SK-N-SH (cell line): ENCODE measurements at regions not wholly inside any gene's neighbourhood (a gene's known extent, or its start where the extent isn't known, plus 50 kb on each side); places are given as distances from the start of the nearest gene placed in this dataset.

Source experiments
- CTCF ChIA-PET: fragments of 300-600, 350-600 bp; formaldehyde crosslinking; extraction: SDS; loops from one replicate; lab custom pipeline; 2021; lab: Yijun Ruan, JAX
- POLR2A ChIA-PET: fragments of 350-600 bp; sonication (Branson Sonifier 250); formaldehyde crosslinking; extraction: SDS; loops from one replicate; lab custom pipeline; 2020; ENCODE audit warnings: antibody characterized with exemption, inconsistent platforms; lab: Yijun Ruan, JAX
- DNase-seq: peaks from one replicate; pipeline ENCODE4 v3.0.0; 2012
- H2AFZ ChIP-seq: fragments of 200-600 bp; sonication (generic); 2 replicates; pipeline ENCODE4 v1.8.1; 2016; ENCODE audit warnings: antibody characterized with exemption, mild to moderate bottlenecking, low read depth
- H3F3A ChIP-seq: fragments of 200-600 bp; sonication (generic); replicated peaks from 2 replicates; pipeline ENCODE3; 2016; ENCODE audit warnings: antibody characterized with exemption, mild to moderate bottlenecking; ENCODE audit not compliant: insufficient read depth
- H3K27ac ChIP-seq, 2 experiments: fragments of 200-500 bp in 1 of 2; fragments of 200-600 bp in 1 of 2; sonication (Bioruptor generic) in 1 of 2; sonication (generic), shearing (Covaris generic) in 1 of 2; 2 replicates each; pipeline versions ENCODE4 v1.5.1 to v1.6.1; 2014 to 2016; ENCODE audit warnings: low read depth in 2 of 2, inconsistent platforms in 1 of 2, low read length in 1 of 2, mild to moderate bottlenecking in 1 of 2, mixed read lengths in 1 of 2
- H3K27me3 ChIP-seq: fragments of 200-600 bp; sonication (generic), shearing (Covaris generic); 2 replicates; pipeline ENCODE4 v1.6.1; 2016; ENCODE audit warnings: mixed run types; ENCODE audit not compliant: insufficient read depth
- H3K36me3 ChIP-seq, 2 experiments: fragments of 200-500 bp in 1 of 2; fragments of 200-600 bp in 1 of 2; sonication (Bioruptor generic) in 1 of 2; sonication (generic) in 1 of 2; replicated peaks in 1 of 2; 2 replicates each; pipeline versions ENCODE3 to v1.5.1; 2014 to 2016; ENCODE audit warnings: low read length in 1 of 2, mild to moderate bottlenecking in 1 of 2; ENCODE audit not compliant: insufficient read depth in 2 of 2, control insufficient read depth in 1 of 2
- H3K4me1 ChIP-seq, 2 experiments: fragments of 200-500 bp in 1 of 2; fragments of 200-600 bp in 1 of 2; sonication (Bioruptor generic) in 1 of 2; sonication (generic), shearing (Covaris generic) in 1 of 2; 2 replicates each; pipeline versions ENCODE4 v1.5.1 to v1.6.1; 2014 to 2016; ENCODE audit warnings: low read depth in 1 of 2, low read length in 1 of 2, mixed run types in 1 of 2; ENCODE audit not compliant: insufficient read depth in 2 of 2, control insufficient read depth in 1 of 2
- H3K4me2 ChIP-seq: fragments of 200-600 bp; sonication (generic), shearing (Covaris generic); 2 replicates; pipeline ENCODE4 v1.6.1; 2017; ENCODE audit warnings: mixed run types
- H3K4me3 ChIP-seq, 2 experiments: fragments of 200-500 bp in 1 of 2; fragments of 200-600 bp in 1 of 2; sonication (Bioruptor generic) in 1 of 2; sonication (generic), shearing (Covaris generic) in 1 of 2; 2 replicates each; pipeline versions ENCODE4 v1.5.1 to v1.8.1; 2014 to 2016; ENCODE audit warnings: low read depth in 2 of 2, inconsistent platforms in 1 of 2, low read length in 1 of 2, mild to moderate bottlenecking in 1 of 2, mixed read lengths in 1 of 2, moderate library complexity in 1 of 2
- H3K79me2 ChIP-seq: fragments of 200-600 bp; sonication (generic); 2 replicates; pipeline ENCODE4 v1.8.1; 2017; ENCODE audit warnings: mild to moderate bottlenecking; ENCODE audit not compliant: insufficient read depth
- H3K9ac ChIP-seq: fragments of 200-600 bp; sonication (generic); 2 replicates; pipeline ENCODE4 v1.6.1; 2017; ENCODE audit warnings: mixed run types
- H3K9me2 ChIP-seq: fragments of 200-600 bp; sonication (generic); 2 replicates; pipeline ENCODE4 v1.6.1; 2017; ENCODE audit warnings: mixed run types
- H3K9me3 ChIP-seq: fragments of 200-600 bp; sonication (generic); 2 replicates; pipeline ENCODE4 v1.6.1; 2017; ENCODE audit warnings: mixed run types, mild to moderate bottlenecking, moderate library complexity
- H4K20me1 ChIP-seq: fragments of 200-600 bp; sonication (generic); 2 replicates; pipeline ENCODE4 v1.6.1; 2017; ENCODE audit warnings: mild to moderate bottlenecking, mixed run types; ENCODE audit not compliant: insufficient read depth
- ELF1 ChIP-seq: IDR thresholded peaks from 2 replicates; pipeline ENCODE4 v1.4.0; 2012
- EP300 ChIP-seq, 2 experiments: IDR thresholded peaks; 2 replicates each; pipeline versions ENCODE4 v1.4.0 to v1.6.1; 2012; ENCODE audit warnings: borderline replicate concordance in 1 of 2, low read depth in 1 of 2, low read length in 1 of 2
- EZH2phosphoT487 ChIP-seq: fragments of 200-600 bp; sonication (generic); IDR thresholded peaks from 2 replicates; pipeline ENCODE4 v1.6.1; 2017; ENCODE audit warnings: low read depth, mixed run types, mild to moderate bottlenecking, antibody characterized with exemption, moderate library complexity, borderline replicate concordance
- FOSL2 ChIP-seq: IDR thresholded peaks from 2 replicates; pipeline ENCODE4 v1.4.0; 2012; ENCODE audit warnings: low read depth, mild to moderate bottlenecking, moderate library complexity, borderline replicate concordance
- FOXJ3 ChIP-seq: sonication (generic); formaldehyde crosslinking; IDR thresholded peaks from 2 replicates; pipeline ENCODE4 v1.5.1; 2020; ENCODE audit warnings: mild to moderate bottlenecking, missing genetic modification reagents
- GATA2 ChIP-seq: sonication (generic); formaldehyde crosslinking; IDR thresholded peaks from 2 replicates; pipeline ENCODE4 v1.5.0; 2020; ENCODE audit warnings: mild to moderate bottlenecking, missing genetic modification reagents
- JUND ChIP-seq: IDR thresholded peaks from 2 replicates; pipeline ENCODE4 v1.4.0; 2012
- NRF1 ChIP-seq: IDR thresholded peaks from 2 replicates; pipeline ENCODE4 v1.6.1; 2012; ENCODE audit warnings: low read depth, mild to moderate bottlenecking, low read length
- RAD21 ChIP-seq: IDR thresholded peaks from 2 replicates; pipeline ENCODE4 v1.6.1; 2012; ENCODE audit warnings: mild to moderate bottlenecking, low read length
- REST ChIP-seq: IDR thresholded peaks from 2 replicates; pipeline ENCODE4 v1.6.1; 2012; ENCODE audit warnings: mild to moderate bottlenecking, low read depth, low read length, moderate library complexity
- RFX5 ChIP-seq: IDR thresholded peaks from 2 replicates; pipeline ENCODE4 v1.6.1; 2012; ENCODE audit warnings: mild to moderate bottlenecking, improper control_type of control experiment, low read length
- RXRA ChIP-seq: IDR thresholded peaks from 2 replicates; pipeline ENCODE4 v1.4.0; 2012; ENCODE audit warnings: low read depth, mild to moderate bottlenecking, borderline replicate concordance
- SMC3 ChIP-seq: IDR thresholded peaks from 2 replicates; pipeline ENCODE4 v1.6.1; 2012; ENCODE audit warnings: low read depth, low read length, improper control_type of control experiment
- TCF12 ChIP-seq: IDR thresholded peaks from 2 replicates; pipeline ENCODE4 v1.4.0; 2012
- TEAD4 ChIP-seq: IDR thresholded peaks from 2 replicates; pipeline ENCODE4 v1.4.0; 2012; ENCODE audit warnings: mild to moderate bottlenecking, borderline replicate concordance; ENCODE audit not compliant: insufficient read depth
- USF1 ChIP-seq: IDR thresholded peaks from 2 replicates; pipeline ENCODE4 v1.4.0; 2012; ENCODE audit warnings: low read depth, borderline replicate concordance
- ZBTB33 ChIP-seq: IDR thresholded peaks from 2 replicates; pipeline ENCODE4 v1.4.0; 2012; ENCODE audit warnings: low read depth, borderline replicate concordance
- WGBS: methylation state at CpG from one replicate; pipeline ENCODE4 v1.1.6; 2017; ENCODE audit warnings: low lambda C conversion rate; 5-methylcytosine and 5-hydroxymethylcytosine counted together
- TF ChIP-seq, protein P1 (sequence below): fragments of 150-350 bp; IDR thresholded peaks from 2 replicates; pipeline ENCODE4 v1.6.1; 2016; ENCODE audit warnings: mild to moderate bottlenecking, low read depth, low read length
- TF ChIP-seq, protein P2 (sequence below): IDR thresholded peaks from 2 replicates; pipeline ENCODE4 v1.4.0; 2012; ENCODE audit warnings: low read depth

GRCh38 chr1:104906141-104906540 lies 1156.4 kb downstream of the AMY1C start:
- Histone ChIP-seq H3K79me2 (no peaks in the 10 kb centered on the region), H3F3A (no peaks in the 10 kb centered on the region), H3K27me3 (no peaks in the 10 kb centered on the region), H3K9ac (no peak overlapping the region), H4K20me1 (no peaks in the 10 kb centered on the region), H3K4me2 (no peak overlapping the region), H3K4me1 (no peaks in the 10 kb centered on the region), H2AFZ (no peak overlapping the region), H3K36me3 (no peaks in the 10 kb centered on the region), H3K9me3 (no peaks in the 10 kb centered on the region; the same call in 1 of the 2 replicates), H3K27ac (no peak overlapping the region), H3K4me3 (no peak overlapping the region), H3K9me2 (no peaks in the 10 kb centered on the region)
- TF ChIP-seq, protein P1, sequence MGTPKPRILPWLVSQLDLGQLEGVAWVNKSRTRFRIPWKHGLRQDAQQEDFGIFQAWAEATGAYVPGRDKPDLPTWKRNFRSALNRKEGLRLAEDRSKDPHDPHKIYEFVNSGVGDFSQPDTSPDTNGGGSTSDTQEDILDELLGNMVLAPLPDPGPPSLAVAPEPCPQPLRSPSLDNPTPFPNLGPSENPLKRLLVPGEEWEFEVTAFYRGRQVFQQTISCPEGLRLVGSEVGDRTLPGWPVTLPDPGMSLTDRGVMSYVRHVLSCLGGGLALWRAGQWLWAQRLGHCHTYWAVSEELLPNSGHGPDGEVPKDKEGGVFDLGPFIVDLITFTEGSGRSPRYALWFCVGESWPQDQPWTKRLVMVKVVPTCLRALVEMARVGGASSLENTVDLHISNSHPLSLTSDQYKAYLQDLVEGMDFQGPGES = no peak
- TF ChIP-seq NRF1 (no peak), REST (no peak), ELF1 (no peak), RFX5 (no peak), GATA2 (no peak), RXRA (no peak), FOXJ3 (CRISPR knock-in tag) (no peak), RAD21 (no peak), SMC3 (no peak), TCF12 (no peak), EP300 (IDR thresholded peaks at IDR 0.05; ENCODE audit: borderline replicate concordance in 1 of 2, low read depth in 1 of 2, low read length in 1 of 2) (no peak)
- ChIA-PET POLR2A (no interaction called here), CTCF (no interaction called here)
- no peak for DNase-seq
- 47% methylated on average over 2 of the region's 2 CpGs for WGBS

- Histone ChIP-seq H3K9ac (no peak overlapping the region), H3K36me3 (no peaks in the 10 kb centered on the region), H3K27me3 (no peaks in the 10 kb centered on the region), H4K20me1 (no peaks in the 10 kb centered on the region), H3K9me2 (no peaks in the 10 kb centered on the region), H3K27ac (no peak overlapping the region), H3F3A (peaks cover 6% of the 10 kb centered on the region), H3K79me2 (no peaks in the 10 kb centered on the region), H3K4me2 (no peak overlapping the region), H3K4me3 (no peak overlapping the region), H2AFZ (no peak overlapping the region), H3K9me3 (no peaks in the 10 kb centered on the region), H3K4me1 (no peaks in the 10 kb centered on the region; a peak in 1 of 4 replicates)
- ChIA-PET CTCF (no interaction called here), POLR2A (no interaction called here)
- no peak for DNase-seq
- WGBS = 83% methylated on average over 1 of the region's 1 CpG
- TF ChIP-seq, protein P1 = no peak
- no peak for TF ChIP-seq TCF12
- no peak for TF ChIP-seq RAD21
- TF ChIP-seq SMC3 = no peak
- TF ChIP-seq JUND = no peak
- no peak for TF ChIP-seq NRF1
- no peak for TF ChIP-seq EZH2phosphoT487
- TF ChIP-seq ZBTB33 = no peak
- no peak for TF ChIP-seq ELF1
- TF ChIP-seq, protein P2, sequence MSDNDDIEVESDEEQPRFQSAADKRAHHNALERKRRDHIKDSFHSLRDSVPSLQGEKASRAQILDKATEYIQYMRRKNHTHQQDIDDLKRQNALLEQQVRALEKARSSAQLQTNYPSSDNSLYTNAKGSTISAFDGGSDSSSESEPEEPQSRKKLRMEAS = no peak
- TF ChIP-seq FOXJ3 (CRISPR knock-in tag) = no peak
- no peak for TF ChIP-seq TEAD4
- TF ChIP-seq RXRA = no peak
- no peak for TF ChIP-seq FOSL2
- no peak for TF ChIP-seq USF1
These were observed 1169.5 kb downstream of the AMY1C start for GRCh38 chr1:104919188-104919587.
